SK-N-SH (cell line): ENCODE measurements at regions not wholly inside any gene's neighbourhood (a gene's known extent, or its start where the extent isn't known, plus 50 kb on each side); places are given as distances from the start of the nearest gene placed in this dataset.

Experiments used
- CTCF ChIA-PET: fragments of 300-600, 350-600 bp; formaldehyde crosslinking; extraction: SDS; loops from one replicate; lab custom pipeline; 2021; lab: Yijun Ruan, JAX
- POLR2A ChIA-PET: fragments of 350-600 bp; sonication (Branson Sonifier 250); formaldehyde crosslinking; extraction: SDS; loops from one replicate; lab custom pipeline; 2020; ENCODE audit warnings: antibody characterized with exemption, inconsistent platforms; lab: Yijun Ruan, JAX
- DNase-seq: peaks from one replicate; pipeline ENCODE4 v3.0.0; 2012
- H2AFZ ChIP-seq: fragments of 200-600 bp; sonication (generic); 2 replicates; pipeline ENCODE4 v1.8.1; 2016; ENCODE audit warnings: antibody characterized with exemption, mild to moderate bottlenecking, low read depth
- H3F3A ChIP-seq: fragments of 200-600 bp; sonication (generic); replicated peaks from 2 replicates; pipeline ENCODE3; 2016; ENCODE audit warnings: antibody characterized with exemption, mild to moderate bottlenecking; ENCODE audit not compliant: insufficient read depth
- H3K27ac ChIP-seq, 2 experiments: fragments of 200-500 bp in 1 of 2; fragments of 200-600 bp in 1 of 2; sonication (Bioruptor generic) in 1 of 2; sonication (generic), shearing (Covaris generic) in 1 of 2; 2 replicates each; pipeline versions ENCODE4 v1.5.1 to v1.6.1; 2014 to 2016; ENCODE audit warnings: low read depth in 2 of 2, inconsistent platforms in 1 of 2, low read length in 1 of 2, mild to moderate bottlenecking in 1 of 2, mixed read lengths in 1 of 2
- H3K27me3 ChIP-seq: fragments of 200-600 bp; sonication (generic), shearing (Covaris generic); 2 replicates; pipeline ENCODE4 v1.6.1; 2016; ENCODE audit warnings: mixed run types; ENCODE audit not compliant: insufficient read depth
- H3K36me3 ChIP-seq, 2 experiments: fragments of 200-500 bp in 1 of 2; fragments of 200-600 bp in 1 of 2; sonication (Bioruptor generic) in 1 of 2; sonication (generic) in 1 of 2; replicated peaks in 1 of 2; 2 replicates each; pipeline versions ENCODE3 to v1.5.1; 2014 to 2016; ENCODE audit warnings: low read length in 1 of 2, mild to moderate bottlenecking in 1 of 2; ENCODE audit not compliant: insufficient read depth in 2 of 2, control insufficient read depth in 1 of 2
- H3K4me1 ChIP-seq, 2 experiments: fragments of 200-500 bp in 1 of 2; fragments of 200-600 bp in 1 of 2; sonication (Bioruptor generic) in 1 of 2; sonication (generic), shearing (Covaris generic) in 1 of 2; 2 replicates each; pipeline versions ENCODE4 v1.5.1 to v1.6.1; 2014 to 2016; ENCODE audit warnings: low read depth in 1 of 2, low read length in 1 of 2, mixed run types in 1 of 2; ENCODE audit not compliant: insufficient read depth in 2 of 2, control insufficient read depth in 1 of 2
- H3K4me2 ChIP-seq: fragments of 200-600 bp; sonication (generic), shearing (Covaris generic); 2 replicates; pipeline ENCODE4 v1.6.1; 2017; ENCODE audit warnings: mixed run types
- H3K4me3 ChIP-seq, 2 experiments: fragments of 200-500 bp in 1 of 2; fragments of 200-600 bp in 1 of 2; sonication (Bioruptor generic) in 1 of 2; sonication (generic), shearing (Covaris generic) in 1 of 2; 2 replicates each; pipeline versions ENCODE4 v1.5.1 to v1.8.1; 2014 to 2016; ENCODE audit warnings: low read depth in 2 of 2, inconsistent platforms in 1 of 2, low read length in 1 of 2, mild to moderate bottlenecking in 1 of 2, mixed read lengths in 1 of 2, moderate library complexity in 1 of 2
- H3K79me2 ChIP-seq: fragments of 200-600 bp; sonication (generic); 2 replicates; pipeline ENCODE4 v1.8.1; 2017; ENCODE audit warnings: mild to moderate bottlenecking; ENCODE audit not compliant: insufficient read depth
- H3K9ac ChIP-seq: fragments of 200-600 bp; sonication (generic); 2 replicates; pipeline ENCODE4 v1.6.1; 2017; ENCODE audit warnings: mixed run types
- H3K9me2 ChIP-seq: fragments of 200-600 bp; sonication (generic); 2 replicates; pipeline ENCODE4 v1.6.1; 2017; ENCODE audit warnings: mixed run types
- H3K9me3 ChIP-seq: fragments of 200-600 bp; sonication (generic); 2 replicates; pipeline ENCODE4 v1.6.1; 2017; ENCODE audit warnings: mixed run types, mild to moderate bottlenecking, moderate library complexity
- H4K20me1 ChIP-seq: fragments of 200-600 bp; sonication (generic); 2 replicates; pipeline ENCODE4 v1.6.1; 2017; ENCODE audit warnings: mild to moderate bottlenecking, mixed run types; ENCODE audit not compliant: insufficient read depth
- CHD2 ChIP-seq: fragments of 150-350 bp; IDR thresholded peaks from 2 replicates; pipeline ENCODE4 v1.6.1; 2018; ENCODE audit warnings: low read length; ENCODE audit not compliant: partially characterized antibody
- EP300 ChIP-seq, 2 experiments: IDR thresholded peaks; 2 replicates each; pipeline versions ENCODE4 v1.4.0 to v1.6.1; 2012; ENCODE audit warnings: borderline replicate concordance in 1 of 2, low read depth in 1 of 2, low read length in 1 of 2
- EZH2phosphoT487 ChIP-seq: fragments of 200-600 bp; sonication (generic); IDR thresholded peaks from 2 replicates; pipeline ENCODE4 v1.6.1; 2017; ENCODE audit warnings: low read depth, mixed run types, mild to moderate bottlenecking, antibody characterized with exemption, moderate library complexity, borderline replicate concordance
- FOSL2 ChIP-seq: IDR thresholded peaks from 2 replicates; pipeline ENCODE4 v1.4.0; 2012; ENCODE audit warnings: low read depth, mild to moderate bottlenecking, moderate library complexity, borderline replicate concordance
- FOXM1 ChIP-seq: IDR thresholded peaks from 2 replicates; pipeline ENCODE4 v1.4.0; 2012; ENCODE audit warnings: low read depth, mild to moderate bottlenecking
- GABPA ChIP-seq: IDR thresholded peaks from 2 replicates; pipeline ENCODE4 v1.4.0; 2012; ENCODE audit warnings: low read depth, mild to moderate bottlenecking
- IRF3 ChIP-seq: fragments of 150-350 bp; IDR thresholded peaks from 2 replicates; pipeline ENCODE4 v1.6.1; 2016; ENCODE audit warnings: mild to moderate bottlenecking, low read depth, low read length
- JUND ChIP-seq: IDR thresholded peaks from 2 replicates; pipeline ENCODE4 v1.4.0; 2012
- NFIC ChIP-seq: IDR thresholded peaks from 2 replicates; pipeline ENCODE4 v1.4.0; 2012; ENCODE audit warnings: borderline replicate concordance
- NRF1 ChIP-seq: IDR thresholded peaks from 2 replicates; pipeline ENCODE4 v1.6.1; 2012; ENCODE audit warnings: low read depth, mild to moderate bottlenecking, low read length
- POLR2AphosphoS5 ChIP-seq: IDR thresholded peaks from 2 replicates; pipeline ENCODE4 v1.6.1; 2012; ENCODE audit warnings: low read depth, low read length
- SIN3A ChIP-seq: IDR thresholded peaks from 2 replicates; pipeline ENCODE4 v1.6.1; 2012; ENCODE audit warnings: low read depth, mild to moderate bottlenecking, low read length, moderate library complexity, borderline replicate concordance
- YY1 ChIP-seq: IDR thresholded peaks from 2 replicates; pipeline ENCODE4 v1.4.0; 2012; ENCODE audit warnings: low read depth, mild to moderate bottlenecking
- WGBS: methylation state at CpG from one replicate; pipeline ENCODE4 v1.1.6; 2017; ENCODE audit warnings: low lambda C conversion rate; 5-methylcytosine and 5-hydroxymethylcytosine counted together
- TF ChIP-seq, protein P1 (sequence below): fragments of 150-350 bp; IDR thresholded peaks from 2 replicates; pipeline ENCODE4 v1.6.1; 2017; ENCODE audit warnings: antibody characterized with exemption, low read length, low read depth, borderline replicate concordance
- TF ChIP-seq, protein P2 (sequence below): IDR thresholded peaks from 2 replicates; pipeline ENCODE4 v1.4.0; 2012; ENCODE audit warnings: low read depth

GRCh38 chr4:31324814-31325213 is 604.6 kb downstream of the PCDH7 start:
- no peaks in the 10 kb centered on the region for H3K9me3 ChIP-seq
- CTCF ChIA-PET, result no interaction called here

GRCh38 chr4:31325300-31325699 is 605.1 kb downstream of the PCDH7 start:
- Histone ChIP-seq H3K4me3 (no peak overlapping the region), H3F3A (no peaks in the 10 kb centered on the region), H3K36me3 (no peaks in the 10 kb centered on the region), H3K27me3 (no peaks in the 10 kb centered on the region), H3K4me2 (no peak overlapping the region), H3K79me2 (no peaks in the 10 kb centered on the region), H3K9me3 (no peaks in the 10 kb centered on the region), H3K9ac (no peak overlapping the region), H3K4me1 (no peaks in the 10 kb centered on the region), H2AFZ (no peak overlapping the region), H3K27ac (no peak overlapping the region), H3K9me2 (no peaks in the 10 kb centered on the region), H4K20me1 (no peaks in the 10 kb centered on the region)
- WGBS, result 8% methylated on average over 1 of the region's 1 CpG
- DNase-seq, result no peak
- CTCF ChIA-PET, result no interaction called here
- POLR2A ChIA-PET, result no interaction called here
- TF ChIP-seq SIN3A, result no peak
- no peak for TF ChIP-seq EZH2phosphoT487
- no peak for TF ChIP-seq FOXM1
- TF ChIP-seq YY1, result no peak
- TF ChIP-seq, protein P1, sequence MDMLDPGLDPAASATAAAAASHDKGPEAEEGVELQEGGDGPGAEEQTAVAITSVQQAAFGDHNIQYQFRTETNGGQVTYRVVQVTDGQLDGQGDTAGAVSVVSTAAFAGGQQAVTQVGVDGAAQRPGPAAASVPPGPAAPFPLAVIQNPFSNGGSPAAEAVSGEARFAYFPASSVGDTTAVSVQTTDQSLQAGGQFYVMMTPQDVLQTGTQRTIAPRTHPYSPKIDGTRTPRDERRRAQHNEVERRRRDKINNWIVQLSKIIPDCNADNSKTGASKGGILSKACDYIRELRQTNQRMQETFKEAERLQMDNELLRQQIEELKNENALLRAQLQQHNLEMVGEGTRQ, result no peak
- no peak for TF ChIP-seq POLR2AphosphoS5

More at GRCh38 chr4:31324814-31325213, 604.6 kb downstream of the PCDH7 start:
- DNase-seq, result no peak
- Histone ChIP-seq H2AFZ (no peak overlapping the region), H3K4me3 (no peak overlapping the region), H3K9ac (no peak overlapping the region), H3K4me2 (no peak overlapping the region), H3K27ac (no peak overlapping the region), H4K20me1 (no peaks in the 10 kb centered on the region), H3K9me2 (no peaks in the 10 kb centered on the region), H3K27me3 (no peaks in the 10 kb centered on the region), H3K79me2 (no peaks in the 10 kb centered on the region), H3K4me1 (no peaks in the 10 kb centered on the region), H3K36me3 (no peaks in the 10 kb centered on the region), H3F3A (no peaks in the 10 kb centered on the region)
- no peak for TF ChIP-seq YY1
- no peak for TF ChIP-seq GABPA
- TF ChIP-seq CHD2, result no peak
- POLR2A ChIA-PET, result no interaction called here

GRCh38 chr4:31327031-31327430 is 606.9 kb downstream of the PCDH7 start:
- Histone ChIP-seq H3K4me1 (no peaks in the 10 kb centered on the region), H3K27me3 (no peaks in the 10 kb centered on the region), H3K4me2 (no peak overlapping the region), H3K9me3 (no peaks in the 10 kb centered on the region), H3K4me3 (no peak overlapping the region), H3K79me2 (no peaks in the 10 kb centered on the region), H4K20me1 (no peaks in the 10 kb centered on the region), H3K36me3 (no peaks in the 10 kb centered on the region), H2AFZ (no peak overlapping the region), H3K27ac (no peak overlapping the region), H3K9ac (no peak overlapping the region), H3F3A (no peaks in the 10 kb centered on the region), H3K9me2 (no peaks in the 10 kb centered on the region)
- ChIA-PET POLR2A (no interaction called here), CTCF (interaction anchor here (1.5 kb wide), 1 partner anchor 9 kb away, joined by 3 read pairs; no protein-coding TSS in a partner anchor)
- DNase-seq, result no peak
- 21% methylated on average over 6 of the region's 6 CpGs for WGBS
- TF ChIP-seq POLR2AphosphoS5 (no peak), EP300 (IDR thresholded peaks at IDR 0.05; ENCODE audit: borderline replicate concordance in 1 of 2, low read depth in 1 of 2, low read length in 1 of 2) (no peak), FOSL2 (no peak), IRF3 (no peak), JUND (no peak), NFIC (no peak), NRF1 (no peak)
- TF ChIP-seq, protein P2, sequence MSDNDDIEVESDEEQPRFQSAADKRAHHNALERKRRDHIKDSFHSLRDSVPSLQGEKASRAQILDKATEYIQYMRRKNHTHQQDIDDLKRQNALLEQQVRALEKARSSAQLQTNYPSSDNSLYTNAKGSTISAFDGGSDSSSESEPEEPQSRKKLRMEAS, result no peak
